PC-9 (cell line): ENCODE measurements at regions not wholly inside any gene's neighbourhood (a gene's known extent, or its start where the extent isn't known, plus 50 kb on each side); places are given as distances from the start of the nearest gene placed in this dataset.

ENCODE experiments used
- BruUV-seq: library from RNA; stranded (reverse); fragments of 400-500 nt; replicated peaks from 2 replicates; lab custom pipeline; 2021; lab: Mats Ljungman, UMichigan
- CTCF ChIA-PET: fragments of 300-600 bp; sonication (Branson Sonifier 250); formaldehyde crosslinking; loops from one replicate; lab custom pipeline; 2022; ENCODE audit warnings: antibody characterized with exemption; lab: Charles Lee
- POLR2A ChIA-PET: fragments of 300-600 bp; sonication (Branson Sonifier 250); formaldehyde crosslinking; loops from one replicate; lab custom pipeline; 2022; ENCODE audit warnings: antibody characterized with exemption; ENCODE audit not compliant: unreplicated experiment; lab: Charles Lee
- DNase-seq, 2 experiments: peaks; one replicate each; pipeline versions ENCODE4 v3.0.0 to v3.0.0-alpha.2; 2015 to 2022; ENCODE audit warnings: mixed read lengths in 1 of 2
- H2AFZ ChIP-seq: fragments of 200-600 bp; sonication (generic); 2 replicates; pipeline ENCODE4 v1.8.1; 2017; ENCODE audit warnings: antibody characterized with exemption
- H3F3A ChIP-seq: fragments of 200-600 bp; sonication (generic); 2 replicates; pipeline ENCODE4 v1.8.1; 2017; ENCODE audit warnings: antibody characterized with exemption, mild to moderate bottlenecking, low read depth; ENCODE audit not compliant: insufficient read depth
- H3K27ac ChIP-seq: fragments of 200-600 bp; sonication (generic); 2 replicates; pipeline ENCODE4 v1.6.1; 2016; ENCODE audit warnings: mixed run types
- H3K27me3 ChIP-seq: fragments of 200-600 bp; sonication (generic); 2 replicates; pipeline ENCODE4 v1.6.1; 2016; ENCODE audit warnings: low read depth, mixed run types; ENCODE audit not compliant: insufficient read depth
- H3K36me3 ChIP-seq: fragments of 200-600 bp; sonication (generic); 2 replicates; pipeline ENCODE4 v1.6.1; 2016; ENCODE audit warnings: low read depth, mixed run types
- H3K4me1 ChIP-seq: fragments of 200-600 bp; sonication (generic); replicated peaks from 2 replicates; pipeline ENCODE4 v1.6.1; 2016; ENCODE audit warnings: mixed run types; ENCODE audit not compliant: insufficient read depth
- H3K4me2 ChIP-seq: fragments of 200-600 bp; sonication (generic); 2 replicates; pipeline ENCODE4 v1.6.1; 2017; ENCODE audit warnings: mixed run types
- H3K4me3 ChIP-seq: fragments of 200-600 bp; sonication (generic); 2 replicates; pipeline ENCODE4 v1.6.1; 2016; ENCODE audit warnings: mixed run types
- H3K79me2 ChIP-seq: fragments of 200-600 bp; sonication (generic); 2 replicates; pipeline ENCODE4 v1.6.1; 2017; ENCODE audit warnings: low read depth, mixed run types
- H3K9me2 ChIP-seq: fragments of 200-600 bp; sonication (generic); 2 replicates; pipeline ENCODE4 v1.8.1; 2017; ENCODE audit warnings: mild to moderate bottlenecking; ENCODE audit not compliant: insufficient read depth
- H3K9me3 ChIP-seq: fragments of 200-600 bp; sonication (generic); 2 replicates; pipeline ENCODE4 v1.8.1; 2016; ENCODE audit warnings: low read depth; ENCODE audit not compliant: insufficient read depth
- H4K20me1 ChIP-seq: fragments of 200-600 bp; sonication (generic); 2 replicates; pipeline ENCODE4 v1.8.1; 2017; ENCODE audit not compliant: insufficient read depth
- EZH2 ChIP-seq: fragments of 200-600 bp; sonication (generic); IDR thresholded peaks from 2 replicates; pipeline ENCODE4 v1.8.0; 2017; ENCODE audit warnings: antibody characterized with exemption, low read depth
- intact Hi-C: fragments of 100-400 bp; cut with micrococcal nuclease; formaldehyde crosslinking; loops from one replicate; pipeline ENCODE4 v1.10.0; 2022; ENCODE audit not compliant: unreplicated experiment
- TF ChIP-seq, protein P1 (sequence below): fragments of 200-600 bp; sonication (generic); conservative IDR thresholded peaks from 2 replicates; pipeline ENCODE4 v1.6.1; 2017; ENCODE audit warnings: mixed run types, antibody characterized with exemption, mild to moderate bottlenecking, moderate library complexity

DNA sequence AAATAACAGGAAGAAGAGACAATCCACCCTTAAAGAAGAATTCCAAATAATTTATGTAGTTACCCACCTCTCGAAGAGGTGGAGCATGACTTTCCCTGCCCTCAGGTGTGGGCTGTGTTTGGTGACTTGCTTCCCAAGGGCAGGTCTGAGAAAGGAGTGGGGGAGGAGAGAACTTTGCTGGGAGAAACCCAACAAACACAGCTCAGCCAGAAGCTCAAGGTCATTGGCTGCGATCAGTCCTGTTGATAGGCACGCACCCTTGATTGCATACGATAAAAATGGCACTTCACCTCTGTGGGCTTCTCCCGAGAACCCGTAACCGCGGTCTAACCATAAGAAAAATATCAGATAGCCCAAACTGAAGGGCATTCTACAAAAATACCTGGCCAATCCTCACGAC, 157.5 kb upstream of the ID2 start:
- DNase-seq, result no peak
- Histone ChIP-seq H3K4me2 (no peak overlapping the region), H3K36me3 (no peaks in the 10 kb centered on the region), H3K27me3 (peaks cover 92% of the 10 kb centered on the region), H3K27ac (no peak overlapping the region), H2AFZ (no peak overlapping the region), H3K9me2 (no peaks in the 10 kb centered on the region), H4K20me1 (no peaks in the 10 kb centered on the region), H3F3A (no peaks in the 10 kb centered on the region), H3K4me3 (no peak overlapping the region), H3K4me1 (no peaks in the 10 kb centered on the region), H3K9me3 (no peaks in the 10 kb centered on the region), H3K79me2 (no peaks in the 10 kb centered on the region)
- ChIA-PET CTCF (no interaction called here), POLR2A (no interaction called here)
- BruUV-seq, result no TSS peak
- no peak for TF ChIP-seq EZH2
- TF ChIP-seq, protein P1, sequence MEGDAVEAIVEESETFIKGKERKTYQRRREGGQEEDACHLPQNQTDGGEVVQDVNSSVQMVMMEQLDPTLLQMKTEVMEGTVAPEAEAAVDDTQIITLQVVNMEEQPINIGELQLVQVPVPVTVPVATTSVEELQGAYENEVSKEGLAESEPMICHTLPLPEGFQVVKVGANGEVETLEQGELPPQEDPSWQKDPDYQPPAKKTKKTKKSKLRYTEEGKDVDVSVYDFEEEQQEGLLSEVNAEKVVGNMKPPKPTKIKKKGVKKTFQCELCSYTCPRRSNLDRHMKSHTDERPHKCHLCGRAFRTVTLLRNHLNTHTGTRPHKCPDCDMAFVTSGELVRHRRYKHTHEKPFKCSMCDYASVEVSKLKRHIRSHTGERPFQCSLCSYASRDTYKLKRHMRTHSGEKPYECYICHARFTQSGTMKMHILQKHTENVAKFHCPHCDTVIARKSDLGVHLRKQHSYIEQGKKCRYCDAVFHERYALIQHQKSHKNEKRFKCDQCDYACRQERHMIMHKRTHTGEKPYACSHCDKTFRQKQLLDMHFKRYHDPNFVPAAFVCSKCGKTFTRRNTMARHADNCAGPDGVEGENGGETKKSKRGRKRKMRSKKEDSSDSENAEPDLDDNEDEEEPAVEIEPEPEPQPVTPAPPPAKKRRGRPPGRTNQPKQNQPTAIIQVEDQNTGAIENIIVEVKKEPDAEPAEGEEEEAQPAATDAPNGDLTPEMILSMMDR, result no peak
- intact Hi-C loops, result no loop called here

DNA sequence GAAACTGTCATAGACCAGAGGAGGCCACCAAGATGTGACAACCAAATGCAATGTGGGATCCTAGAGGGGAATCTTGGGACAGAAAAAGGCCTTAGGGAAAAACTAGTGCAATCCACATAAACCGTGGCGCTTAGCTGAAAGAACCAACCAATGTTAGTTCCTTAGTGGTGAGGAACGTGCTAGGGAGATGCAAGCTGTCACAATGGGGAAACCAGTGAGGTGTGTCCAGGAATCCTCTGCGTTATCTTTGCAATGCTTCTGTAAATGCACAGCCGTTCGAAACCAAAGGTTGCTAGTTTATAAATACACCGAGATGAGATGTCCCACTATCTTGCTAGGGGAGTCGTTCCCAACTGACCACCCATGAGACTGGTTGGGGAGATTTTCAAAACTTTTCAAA, 157.0 kb upstream of the ID2 start:
- BruUV-seq, result no TSS peak
- no peaks in the 10 kb centered on the region for H3F3A ChIP-seq
- H3K9me3 ChIP-seq, result no peaks in the 10 kb centered on the region
- H3K4me3 ChIP-seq, result no peak overlapping the region
- H2AFZ ChIP-seq, result no peak overlapping the region
- H3K27me3 ChIP-seq, result peaks cover 92% of the 10 kb centered on the region
- no peaks in the 10 kb centered on the region for H3K79me2 ChIP-seq
- POLR2A ChIA-PET, result no interaction called here
- TF ChIP-seq, protein P1, result no peak
- TF ChIP-seq EZH2, result no peak
- H3K27ac ChIP-seq, result no peak overlapping the region
- no peaks in the 10 kb centered on the region for H3K4me1 ChIP-seq
- no peaks in the 10 kb centered on the region for H3K9me2 ChIP-seq
- intact Hi-C loops, result loop anchor here (5.0 kb wide), 1 partner anchor 162 kb away; no protein-coding TSS in a partner anchor
- H3K36me3 ChIP-seq, result no peaks in the 10 kb centered on the region
- H3K4me2 ChIP-seq, result no peak overlapping the region
- no peaks in the 10 kb centered on the region for H4K20me1 ChIP-seq
- DNase-seq, result no peak
- CTCF ChIA-PET, result no interaction called here

GRCh38 chr2:8525236-8525581, 156.6 kb upstream of the ID2 start:
- no TSS peak for BruUV-seq
- Histone ChIP-seq H3K4me1 (no peaks in the 10 kb centered on the region), H3K9me3 (no peaks in the 10 kb centered on the region), H3K4me2 (no peak overlapping the region), H2AFZ (no peak overlapping the region), H3K4me3 (no peak overlapping the region), H3K27me3 (peaks cover 92% of the 10 kb centered on the region), H3K79me2 (no peaks in the 10 kb centered on the region), H4K20me1 (no peaks in the 10 kb centered on the region), H3F3A (no peaks in the 10 kb centered on the region), H3K27ac (no peak overlapping the region), H3K9me2 (no peaks in the 10 kb centered on the region), H3K36me3 (no peaks in the 10 kb centered on the region)
- no peak for DNase-seq
- ChIA-PET POLR2A (no interaction called here), CTCF (no interaction called here)
- no peak for TF ChIP-seq EZH2
- TF ChIP-seq, protein P1, result no peak
- intact Hi-C loops, result loop anchor here (5.0 kb wide), 1 partner anchor 162 kb away; no protein-coding TSS in a partner anchor
